Left ventricle myocardium inferior (tissue), 1 donor: ENCODE measurements at regions not wholly inside any gene's neighbourhood (a gene's known extent, or its start where the extent isn't known, plus 50 kb on each side); places are given as distances from the start of the nearest gene placed in this dataset.

Source experiments
- DNase-seq: peaks from one replicate; pipeline ENCODE4 v3.0.0-alpha.2; 2020
- H3K27ac ChIP-seq: fragments of 200-600 bp; replicated peaks from 2 replicates; pipeline ENCODE4 v1.8.0; 2021
- H3K27me3 ChIP-seq: fragments of 200-600 bp; 2 replicates; pipeline ENCODE4 v1.8.0; 2021; ENCODE audit warnings: low read depth
- H3K36me3 ChIP-seq: fragments of 200-600 bp; 2 replicates; pipeline ENCODE4 v1.8.0; 2021
- H3K4me1 ChIP-seq: fragments of 200-600 bp; 2 replicates; pipeline ENCODE4 v1.8.0; 2021
- H3K4me3 ChIP-seq: fragments of 200-600 bp; 2 replicates; pipeline ENCODE4 v1.8.0; 2021; ENCODE audit warnings: mild to moderate bottlenecking, moderate library complexity
- H3K9me3 ChIP-seq: fragments of 200-600 bp; replicated peaks from 2 replicates; pipeline ENCODE4 v1.8.0; 2021
- CTCF ChIP-seq: fragments of 200-600 bp; IDR thresholded peaks from 2 replicates; pipeline ENCODE4 v1.8.0; 2021; ENCODE audit warnings: antibody characterized with exemption, mild to moderate bottlenecking, borderline replicate concordance
- intact Hi-C: fragments of 100-400 bp; cut with micrococcal nuclease; formaldehyde crosslinking; loops from one replicate; pipeline ENCODE4 v1.11.0; 2022
- donor health status: DM: no; HTN: yes; CAD: no; lungs with severe emphysema.

GRCh38 chr1:193555662-193556441 lies 369.4 kb upstream of the B3GALT2 start:
- TF ChIP-seq CTCF: no peak
- no peak for DNase-seq
- H3K4me1 ChIP-seq: no peaks in the 10 kb centered on the region
- H3K36me3 ChIP-seq: no peaks in the 10 kb centered on the region
- no peaks in the 10 kb centered on the region for H3K27me3 ChIP-seq
- H3K4me3 ChIP-seq: no peak overlapping the region
- H3K27ac ChIP-seq: no peak overlapping the region
- intact Hi-C loops: no loop called here
- no peaks in the 10 kb centered on the region for H3K9me3 ChIP-seq

GRCh38 chr1:193553564-193553963 lies 367.2 kb upstream of the B3GALT2 start:
- Histone ChIP-seq H3K9me3 (no peaks in the 10 kb centered on the region), H3K4me3 (no peak overlapping the region), H3K4me1 (no peaks in the 10 kb centered on the region), H3K27me3 (no peaks in the 10 kb centered on the region), H3K27ac (no peak overlapping the region), H3K36me3 (no peaks in the 10 kb centered on the region)
- intact Hi-C loops: no loop called here
- no peak for DNase-seq
- TF ChIP-seq CTCF: no peak

- Histone ChIP-seq H3K9me3 (no peaks in the 10 kb centered on the region), H3K27ac (no peak overlapping the region), H3K27me3 (no peaks in the 10 kb centered on the region), H3K36me3 (no peaks in the 10 kb centered on the region), H3K4me1 (no peaks in the 10 kb centered on the region), H3K4me3 (no peak overlapping the region)
- TF ChIP-seq CTCF: no peak
- DNase-seq: no peak
- intact Hi-C loops: no loop called here
These were observed 365.9 kb upstream of the B3GALT2 start for GRCh38 chr1:193552274-193552673.

GRCh38 chr1:193549081-193549480 lies 362.7 kb upstream of the B3GALT2 start:
- no peak for TF ChIP-seq CTCF
- no peak overlapping the region for H3K4me3 ChIP-seq
- no peaks in the 10 kb centered on the region for H3K4me1 ChIP-seq
- H3K36me3 ChIP-seq: no peaks in the 10 kb centered on the region
- no peaks in the 10 kb centered on the region for H3K9me3 ChIP-seq
- H3K27me3 ChIP-seq: no peaks in the 10 kb centered on the region
- DNase-seq: no peak
- H3K27ac ChIP-seq: no peak overlapping the region
- intact Hi-C loops: no loop called here

GRCh38 chr1:193545171-193545570 lies 358.8 kb upstream of the B3GALT2 start:
- intact Hi-C loops: no loop called here
- no peaks in the 10 kb centered on the region for H3K36me3 ChIP-seq
- H3K9me3 ChIP-seq: no peaks in the 10 kb centered on the region
- no peak overlapping the region for H3K27ac ChIP-seq
- TF ChIP-seq CTCF: no peak
- no peaks in the 10 kb centered on the region for H3K4me1 ChIP-seq
- no peaks in the 10 kb centered on the region for H3K27me3 ChIP-seq
- H3K4me3 ChIP-seq: no peak overlapping the region
- DNase-seq: no peak
